Eye (tissue), 1 donor: ENCODE measurements at regions not wholly inside any gene's neighbourhood (a gene's known extent, or its start where the extent isn't known, plus 50 kb on each side); places are given as distances from the start of the nearest gene placed in this dataset.
"Not testable (repeated sequence)": the region's sequence is repeated elsewhere in the genome, so short reads cannot be mapped to it uniquely, and the experiment has no call there.

Experiments used
- DNase-seq: peaks from one replicate; pipeline ENCODE4 v3.0.0-alpha.2; 2015

GRCh38 chrX:15114743-15115566 lies 154.9 kb downstream of the ASB9 start:
- DNase-seq: peak; percentile 40

GRCh38 chrX:15107367-15107988 lies 162.4 kb downstream of the ASB9 start:
- DNase-seq: no peak

- no peak for DNase-seq
These were observed 171.4 kb downstream of the ASB9 start for GRCh38 chrX:15098505-15098904.

DNA sequence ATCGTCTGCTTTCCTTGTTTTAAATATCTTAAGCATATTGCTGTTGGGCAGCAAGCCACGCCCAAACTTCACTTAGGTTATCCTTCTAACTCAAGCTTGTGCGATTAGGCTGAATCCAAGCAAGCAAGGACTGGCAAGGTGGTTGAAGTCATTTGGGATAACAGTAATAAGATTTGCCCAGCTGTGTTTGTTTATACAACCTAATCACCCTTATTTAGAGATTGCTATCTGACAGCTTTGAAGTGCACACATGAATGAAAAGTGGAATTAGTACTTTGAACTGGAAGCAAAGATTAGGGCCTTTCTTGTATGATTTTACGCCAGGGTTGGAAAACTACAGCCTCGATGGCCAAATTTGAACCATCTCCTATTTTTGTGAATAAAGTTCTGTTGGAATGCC lies 182.1 kb downstream of the ASB9 start:
- no peak for DNase-seq

DNA sequence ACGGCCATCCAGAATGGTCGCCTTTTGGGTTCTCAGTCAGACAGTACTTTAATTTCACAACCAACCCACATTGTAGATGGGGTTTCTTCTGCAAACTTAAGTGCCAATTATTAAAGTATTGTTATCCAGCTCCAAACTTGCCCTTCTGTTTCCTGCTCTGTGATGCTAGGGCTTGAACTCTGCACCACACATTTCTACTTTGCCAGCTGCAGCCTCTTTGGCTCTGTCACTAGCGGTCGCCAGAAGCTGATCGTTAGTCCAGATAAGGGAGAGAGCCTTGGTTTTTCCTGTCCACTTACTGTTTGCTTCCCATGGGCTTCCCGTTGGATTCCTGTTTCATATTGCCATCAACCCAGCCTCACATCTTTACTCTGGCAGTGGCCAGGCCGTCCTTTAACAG lies 196.6 kb downstream of the ASB9 start:
- DNase-seq: no peak

- DNase-seq: no peak
These were observed 197.0 kb downstream of the ASB9 start for GRCh38 chrX:15072880-15073279.

- DNase-seq: no peak
These were observed 197.6 kb downstream of the ASB9 start for GRCh38 chrX:15072259-15072658.

- no peak for DNase-seq
These were observed 186.3 kb downstream of the MOSPD2 start for GRCh38 chrX:15059474-15059873.

DNA sequence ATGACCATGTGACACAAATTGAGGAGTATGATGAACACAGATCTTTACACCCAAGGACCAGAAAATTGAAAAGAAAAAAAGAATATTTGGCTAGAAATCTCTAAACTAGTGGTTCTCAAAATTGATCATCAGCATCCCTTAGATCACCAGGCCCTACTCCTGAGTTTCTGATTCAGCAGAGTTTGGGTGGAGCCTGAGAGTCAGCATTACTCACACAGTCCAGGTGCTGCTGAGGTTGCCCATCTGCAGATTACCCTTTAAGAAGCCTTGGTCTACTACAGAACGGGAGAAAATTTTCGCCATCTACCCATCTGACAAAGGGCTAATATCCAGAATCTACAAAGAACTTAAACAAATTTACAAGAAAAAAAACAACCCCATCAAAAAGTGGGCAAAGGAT lies 182.8 kb downstream of the MOSPD2 start:
- DNase-seq: no peak

GRCh38 chrX:15055146-15055930 lies 182.1 kb downstream of the MOSPD2 start:
- no peak for DNase-seq

- no peak for DNase-seq
These were observed 177.2 kb downstream of the MOSPD2 start for GRCh38 chrX:15050395-15050794.

DNA sequence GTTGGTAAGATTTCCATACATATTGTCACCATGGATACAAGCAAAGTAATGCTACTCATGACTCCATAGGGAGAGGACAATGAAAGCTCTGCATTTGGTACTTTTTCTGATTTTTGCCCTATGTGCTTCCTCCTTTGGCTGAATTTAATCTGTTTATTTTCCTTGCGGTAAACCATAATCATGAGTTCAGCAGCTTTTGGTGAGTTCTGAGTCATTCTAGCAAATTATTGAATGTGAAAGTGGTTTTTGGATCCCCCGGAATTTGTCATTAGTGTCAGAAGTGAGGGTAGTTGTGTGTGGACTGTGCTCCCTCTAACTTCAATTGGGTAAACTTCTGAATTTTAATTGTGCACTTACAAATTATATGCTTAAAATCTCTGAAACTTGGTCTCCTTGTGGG lies 170.3 kb downstream of the MOSPD2 start:
- DNase-seq: no peak

DNA sequence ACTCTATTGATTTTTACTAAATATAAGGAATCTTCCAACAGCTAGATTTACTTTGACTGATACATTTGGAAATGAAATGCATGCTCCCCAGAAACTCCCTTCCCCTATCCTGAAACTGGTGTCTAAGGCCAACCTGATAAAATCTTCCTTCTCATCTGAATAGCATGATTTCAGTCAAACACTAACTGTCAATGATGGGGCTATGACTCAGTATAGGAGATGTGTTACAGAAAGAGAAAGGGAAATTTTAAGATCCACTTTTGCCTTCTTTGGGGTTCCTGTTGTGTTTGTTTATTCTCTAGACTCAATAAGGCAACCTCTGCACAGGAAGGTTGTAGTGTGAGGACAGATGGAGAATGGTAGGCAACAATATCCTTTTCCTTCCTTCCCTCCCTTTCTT lies 160.7 kb downstream of the MOSPD2 start:
- peak; percentile 1 for DNase-seq

DNA sequence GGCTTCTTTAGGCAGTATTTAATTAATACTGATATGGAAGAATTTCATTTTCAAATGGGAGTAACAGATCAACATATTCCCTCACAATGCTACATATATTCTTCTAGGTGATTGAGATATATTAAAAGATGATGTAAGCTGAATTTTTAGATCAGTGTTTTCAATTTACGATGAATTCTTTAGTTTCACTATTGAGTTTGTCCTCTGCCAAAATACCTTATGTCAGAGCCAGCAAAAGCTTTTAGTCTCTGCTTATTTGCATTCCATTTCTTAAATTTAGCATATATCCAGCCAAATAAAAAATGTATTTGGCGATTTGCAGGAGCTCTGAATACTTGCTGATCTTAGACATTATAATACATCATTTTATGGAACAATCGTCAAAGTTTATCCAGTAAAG lies 144.3 kb downstream of the MOSPD2 start:
- DNase-seq: no peak

- DNase-seq: no peak
These were observed 142.8 kb downstream of the MOSPD2 start for GRCh38 chrX:15016051-15016450.

DNA sequence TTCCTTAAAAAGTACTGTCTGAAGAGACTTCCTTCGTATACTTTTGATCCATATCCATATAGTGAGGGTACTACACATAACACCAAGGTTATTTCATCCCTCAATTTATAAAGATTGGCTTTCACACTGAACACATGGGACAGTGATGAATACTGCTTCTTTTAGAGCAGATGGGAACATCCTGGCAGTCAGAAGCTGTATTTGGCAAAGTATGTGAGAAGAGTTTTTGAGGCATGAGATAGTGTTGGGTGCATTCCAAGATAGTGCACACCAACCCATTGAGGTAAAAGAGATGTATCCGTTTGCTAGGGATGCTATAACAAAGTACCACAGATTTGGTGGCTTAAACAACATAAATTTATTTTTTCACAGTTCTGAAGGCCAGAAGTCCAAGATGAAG lies 141.1 kb downstream of the MOSPD2 start:
- no peak for DNase-seq

DNA sequence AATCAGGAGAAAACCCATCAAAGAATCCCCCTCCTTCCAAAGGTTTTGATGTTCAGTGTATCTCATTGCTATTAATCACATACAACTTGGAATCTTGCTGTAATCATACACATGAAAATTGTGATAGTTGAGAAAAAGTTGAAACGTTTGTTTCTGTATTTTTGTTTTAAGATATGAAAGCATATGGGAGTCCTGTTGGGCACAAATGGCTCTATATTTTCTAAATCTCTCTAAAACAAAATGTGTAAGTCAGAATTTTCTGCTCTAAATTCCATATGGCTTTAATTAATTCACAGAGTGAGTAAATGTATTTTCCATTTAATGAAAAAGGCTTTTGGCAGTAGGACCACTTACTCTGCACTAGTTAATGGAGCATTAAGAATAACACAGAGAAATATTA lies 140.2 kb downstream of the MOSPD2 start:
- no peak for DNase-seq

DNA sequence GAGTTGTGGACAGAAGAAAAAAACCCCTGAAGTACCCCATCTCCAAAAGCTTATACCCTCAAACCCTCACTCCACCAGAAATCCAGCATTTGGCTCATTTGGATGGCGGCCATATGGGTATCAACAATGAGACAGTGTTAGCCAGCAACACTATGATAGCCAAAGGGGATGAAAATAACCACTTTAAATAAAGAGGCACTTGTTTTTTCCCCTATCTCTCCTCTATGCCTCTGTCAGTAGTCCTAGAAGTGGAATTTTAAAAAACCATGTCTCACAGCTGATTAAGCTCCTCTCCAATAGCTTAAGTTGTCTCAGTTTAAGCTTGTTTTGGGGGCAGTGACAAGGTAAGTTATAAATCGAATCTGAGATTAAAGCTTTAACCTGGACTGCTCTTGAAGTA lies 124.0 kb downstream of the MOSPD2 start:
- no peak for DNase-seq

- not testable (repeated sequence) for DNase-seq
These were observed 111.2 kb downstream of the MOSPD2 start for GRCh38 chrX:14984425-14984824.
